Neural cell (in vitro differentiated cells): ENCODE measurements at regions not wholly inside any gene's neighbourhood (a gene's known extent, or its start where the extent isn't known, plus 50 kb on each side); places are given as distances from the start of the nearest gene placed in this dataset.
A peak's percentile ranks its signal among the peaks of the same experiment; 100 is the strongest.

Experiments used
- H2AFZ ChIP-seq: fragments of 200-600, 300-800 bp; sonication (generic), shearing (Covaris generic); 2 replicates; pipeline ENCODE4 v1.6.0; 2014; ENCODE audit warnings: low read depth, mild to moderate bottlenecking, antibody characterized with exemption, low read length, moderate library complexity
- H3F3A ChIP-seq: fragments of 200-600 bp; shearing (Covaris generic); 2 replicates; pipeline ENCODE4 v1.6.1; 2016; ENCODE audit warnings: mild to moderate bottlenecking, moderate library complexity, mixed read lengths, antibody characterized with exemption, low read length; ENCODE audit not compliant: insufficient read depth, poor library complexity, severe bottlenecking
- H3K27ac ChIP-seq: fragments of 200-600, 300-800 bp; sonication (generic), shearing (Covaris generic); 2 replicates; pipeline ENCODE4 v1.5.1; 2014; ENCODE audit warnings: mild to moderate bottlenecking, low read length, moderate library complexity
- H3K27me3 ChIP-seq: fragments of 300-800, 200-600 bp; sonication (generic), shearing (Covaris generic); 2 replicates; pipeline ENCODE4 v1.6.0; 2014; ENCODE audit warnings: mild to moderate bottlenecking, low read depth, low read length, moderate library complexity; ENCODE audit not compliant: insufficient read depth
- H3K36me3 ChIP-seq: fragments of 300-800, 200-600 bp; sonication (generic), shearing (Covaris generic); 2 replicates; pipeline ENCODE4 v1.5.1; 2014; ENCODE audit warnings: mild to moderate bottlenecking, antibody characterized with exemption, low read length, moderate library complexity; ENCODE audit not compliant: insufficient read depth
- H3K4me2 ChIP-seq: fragments of 300-800, 200-600 bp; sonication (generic), shearing (Covaris generic); 2 replicates; pipeline ENCODE4 v1.6.0; 2014; ENCODE audit warnings: mild to moderate bottlenecking, low read length
- H3K4me3 ChIP-seq: fragments of 300-800, 200-600 bp; sonication (generic), shearing (Covaris generic); 2 replicates; pipeline ENCODE4 v1.5.1; 2014; ENCODE audit warnings: mild to moderate bottlenecking, low read length, moderate library complexity
- H3K79me2 ChIP-seq: fragments of 200-600 bp; shearing (Covaris generic); replicated peaks from 2 replicates; pipeline ENCODE4 v1.6.0; 2014; ENCODE audit warnings: mild to moderate bottlenecking, low read length, moderate library complexity; ENCODE audit not compliant: insufficient read depth
- H3K9ac ChIP-seq: fragments of 300-800, 200-600 bp; sonication (generic), shearing (Covaris generic); 2 replicates; pipeline ENCODE4 v1.6.1; 2016; ENCODE audit warnings: mild to moderate bottlenecking, low read length, mixed read lengths
- H3K9me2 ChIP-seq: fragments of 200-600 bp; shearing (Covaris generic); 2 replicates; pipeline ENCODE4 v1.6.1; 2016; ENCODE audit warnings: mild to moderate bottlenecking, low read length, mixed read lengths; ENCODE audit not compliant: insufficient read depth
- H3K9me3 ChIP-seq: fragments of 200-600, 300-800 bp; sonication (generic), shearing (Covaris generic); 2 replicates; pipeline ENCODE4 v1.6.1; 2016; ENCODE audit warnings: mild to moderate bottlenecking, mixed run types, low read length, moderate library complexity, mixed read lengths
- H4K20me1 ChIP-seq: fragments of 200-600 bp; shearing (Covaris generic); 2 replicates; pipeline ENCODE4 v1.6.1; 2016; ENCODE audit warnings: mild to moderate bottlenecking, mixed run types; ENCODE audit not compliant: insufficient read depth
- EP300 ChIP-seq: fragments of 450-650 bp; conservative IDR thresholded peaks from 2 replicates; pipeline ENCODE4 v1.6.1; 2014; ENCODE audit warnings: antibody characterized with exemption, mild to moderate bottlenecking, moderate library complexity; ENCODE audit not compliant: poor library complexity, severe bottlenecking
- EZH2 ChIP-seq: fragments of 200-600, 300-800 bp; shearing (Covaris generic), sonication (generic); IDR thresholded peaks from 2 replicates; pipeline ENCODE4 v1.6.1; 2014; ENCODE audit warnings: antibody characterized with exemption, low read length, borderline replicate concordance, mild to moderate bottlenecking; ENCODE audit not compliant: insufficient read depth, poor library complexity, severe bottlenecking
- MXI1 ChIP-seq: fragments of 450-650 bp; conservative IDR thresholded peaks from 2 replicates; pipeline ENCODE4 v1.6.1; 2014; ENCODE audit warnings: antibody characterized with exemption, mild to moderate bottlenecking; ENCODE audit not compliant: poor library complexity, severe bottlenecking
- POLR2AphosphoS5 ChIP-seq: IDR thresholded peaks from 2 replicates; pipeline ENCODE4 v1.6.1; 2012
- RAD21 ChIP-seq: fragments of 450-650 bp; conservative IDR thresholded peaks from 2 replicates; pipeline ENCODE4 v1.6.1; 2014; ENCODE audit warnings: antibody characterized with exemption, mild to moderate bottlenecking, moderate library complexity
- SMC3 ChIP-seq: fragments of 450-650 bp; conservative IDR thresholded peaks from 2 replicates; pipeline ENCODE4 v1.6.1; 2014; ENCODE audit warnings: antibody characterized with exemption, mild to moderate bottlenecking, moderate library complexity; ENCODE audit not compliant: poor library complexity
- TAF1 ChIP-seq: IDR thresholded peaks from 2 replicates; pipeline ENCODE4 v1.6.1; 2012; ENCODE audit warnings: low read depth
- TF ChIP-seq, protein P1 (sequence below): fragments of 450-650 bp; IDR thresholded peaks from 2 replicates; pipeline ENCODE4 v1.5.1; 2014; ENCODE audit warnings: antibody characterized with exemption, mild to moderate bottlenecking, moderate library complexity; ENCODE audit not compliant: poor library complexity, severe bottlenecking
- TF ChIP-seq, protein P2 (sequence below): IDR thresholded peaks from 2 replicates; pipeline ENCODE4 v1.6.1; 2012; ENCODE audit warnings: borderline replicate concordance

DNA sequence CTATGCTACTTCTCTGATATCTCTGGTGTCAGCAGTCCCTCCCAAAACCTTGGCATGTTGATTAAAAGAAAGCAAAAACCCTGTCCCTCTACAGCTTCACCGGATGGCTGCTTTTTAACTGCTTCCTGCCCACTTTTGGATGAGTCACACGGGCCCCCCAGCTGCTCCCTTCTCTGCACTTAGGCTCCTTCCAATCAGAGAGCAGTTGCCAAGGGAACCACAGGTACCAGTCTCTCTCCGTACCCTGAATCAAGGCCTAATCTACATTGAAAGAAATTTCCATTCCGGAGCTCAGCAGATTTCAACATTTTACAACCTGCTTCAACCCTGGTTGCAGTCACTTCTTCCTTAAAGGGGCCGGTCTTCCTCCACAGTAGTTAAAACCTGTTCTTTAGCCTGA is 70.6 kb upstream of the GJB5 start:
- peak overlapping the region; percentile 18 for H3K27ac ChIP-seq
- no peaks in the 10 kb centered on the region for H4K20me1 ChIP-seq
- no peak overlapping the region for H3K9ac ChIP-seq
- TF ChIP-seq RAD21 (no peak), SMC3 (no peak), EP300 (no peak), MXI1 (no peak), POLR2AphosphoS5 (no peak), EZH2 (no peak), TAF1 (no peak)
- TF ChIP-seq, protein P1, sequence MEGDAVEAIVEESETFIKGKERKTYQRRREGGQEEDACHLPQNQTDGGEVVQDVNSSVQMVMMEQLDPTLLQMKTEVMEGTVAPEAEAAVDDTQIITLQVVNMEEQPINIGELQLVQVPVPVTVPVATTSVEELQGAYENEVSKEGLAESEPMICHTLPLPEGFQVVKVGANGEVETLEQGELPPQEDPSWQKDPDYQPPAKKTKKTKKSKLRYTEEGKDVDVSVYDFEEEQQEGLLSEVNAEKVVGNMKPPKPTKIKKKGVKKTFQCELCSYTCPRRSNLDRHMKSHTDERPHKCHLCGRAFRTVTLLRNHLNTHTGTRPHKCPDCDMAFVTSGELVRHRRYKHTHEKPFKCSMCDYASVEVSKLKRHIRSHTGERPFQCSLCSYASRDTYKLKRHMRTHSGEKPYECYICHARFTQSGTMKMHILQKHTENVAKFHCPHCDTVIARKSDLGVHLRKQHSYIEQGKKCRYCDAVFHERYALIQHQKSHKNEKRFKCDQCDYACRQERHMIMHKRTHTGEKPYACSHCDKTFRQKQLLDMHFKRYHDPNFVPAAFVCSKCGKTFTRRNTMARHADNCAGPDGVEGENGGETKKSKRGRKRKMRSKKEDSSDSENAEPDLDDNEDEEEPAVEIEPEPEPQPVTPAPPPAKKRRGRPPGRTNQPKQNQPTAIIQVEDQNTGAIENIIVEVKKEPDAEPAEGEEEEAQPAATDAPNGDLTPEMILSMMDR = no peak
- TF ChIP-seq, protein P2, sequence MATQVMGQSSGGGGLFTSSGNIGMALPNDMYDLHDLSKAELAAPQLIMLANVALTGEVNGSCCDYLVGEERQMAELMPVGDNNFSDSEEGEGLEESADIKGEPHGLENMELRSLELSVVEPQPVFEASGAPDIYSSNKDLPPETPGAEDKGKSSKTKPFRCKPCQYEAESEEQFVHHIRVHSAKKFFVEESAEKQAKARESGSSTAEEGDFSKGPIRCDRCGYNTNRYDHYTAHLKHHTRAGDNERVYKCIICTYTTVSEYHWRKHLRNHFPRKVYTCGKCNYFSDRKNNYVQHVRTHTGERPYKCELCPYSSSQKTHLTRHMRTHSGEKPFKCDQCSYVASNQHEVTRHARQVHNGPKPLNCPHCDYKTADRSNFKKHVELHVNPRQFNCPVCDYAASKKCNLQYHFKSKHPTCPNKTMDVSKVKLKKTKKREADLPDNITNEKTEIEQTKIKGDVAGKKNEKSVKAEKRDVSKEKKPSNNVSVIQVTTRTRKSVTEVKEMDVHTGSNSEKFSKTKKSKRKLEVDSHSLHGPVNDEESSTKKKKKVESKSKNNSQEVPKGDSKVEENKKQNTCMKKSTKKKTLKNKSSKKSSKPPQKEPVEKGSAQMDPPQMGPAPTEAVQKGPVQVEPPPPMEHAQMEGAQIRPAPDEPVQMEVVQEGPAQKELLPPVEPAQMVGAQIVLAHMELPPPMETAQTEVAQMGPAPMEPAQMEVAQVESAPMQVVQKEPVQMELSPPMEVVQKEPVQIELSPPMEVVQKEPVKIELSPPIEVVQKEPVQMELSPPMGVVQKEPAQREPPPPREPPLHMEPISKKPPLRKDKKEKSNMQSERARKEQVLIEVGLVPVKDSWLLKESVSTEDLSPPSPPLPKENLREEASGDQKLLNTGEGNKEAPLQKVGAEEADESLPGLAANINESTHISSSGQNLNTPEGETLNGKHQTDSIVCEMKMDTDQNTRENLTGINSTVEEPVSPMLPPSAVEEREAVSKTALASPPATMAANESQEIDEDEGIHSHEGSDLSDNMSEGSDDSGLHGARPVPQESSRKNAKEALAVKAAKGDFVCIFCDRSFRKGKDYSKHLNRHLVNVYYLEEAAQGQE = no peak
- H3K4me2 ChIP-seq = no peak overlapping the region
- peak overlapping the region; percentile 7 for H3K4me3 ChIP-seq
- no peaks in the 10 kb centered on the region for H3K9me3 ChIP-seq
- H3K27me3 ChIP-seq = no peaks in the 10 kb centered on the region
- H3K36me3 ChIP-seq = no peaks in the 10 kb centered on the region
- no peaks in the 10 kb centered on the region for H3F3A ChIP-seq
- H3K9me2 ChIP-seq = no peaks in the 10 kb centered on the region
- no peak overlapping the region for H2AFZ ChIP-seq
- H3K79me2 ChIP-seq = no peaks in the 10 kb centered on the region

GRCh38 chr1:34685225-34685624 is 69.6 kb upstream of the GJB5 start:
- Histone ChIP-seq H3K4me2 (no peak overlapping the region), H3K27me3 (no peaks in the 10 kb centered on the region), H4K20me1 (no peaks in the 10 kb centered on the region), H3K9me2 (no peaks in the 10 kb centered on the region), H3K9me3 (no peaks in the 10 kb centered on the region), H3K27ac (no peak overlapping the region), H2AFZ (no peak overlapping the region), H3K9ac (no peak overlapping the region), H3K36me3 (no peaks in the 10 kb centered on the region), H3F3A (no peaks in the 10 kb centered on the region), H3K4me3 (no peak overlapping the region), H3K79me2 (no peaks in the 10 kb centered on the region)
- no peak for TF ChIP-seq RAD21
- no peak for TF ChIP-seq MXI1
- TF ChIP-seq POLR2AphosphoS5 = no peak
- no peak for TF ChIP-seq EP300
- no peak for TF ChIP-seq SMC3
- TF ChIP-seq TAF1 = no peak
- TF ChIP-seq, protein P2 = no peak
- no peak for TF ChIP-seq EZH2
- TF ChIP-seq, protein P1 = no peak
